HUES48 (cell line): ENCODE measurements at regions not wholly inside any gene's neighbourhood (a gene's known extent, or its start where the extent isn't known, plus 50 kb on each side); places are given as distances from the start of the nearest gene placed in this dataset.

Experiments
- H3K27ac ChIP-seq: one replicate; pipeline ENCODE4 v1.7.0; 2013; ENCODE audit warnings: low read depth, low read length, inconsistent platforms
- H3K27me3 ChIP-seq: 2 replicates; pipeline ENCODE4 v1.6.1; 2013; ENCODE audit warnings: mild to moderate bottlenecking, low read length; ENCODE audit not compliant: control insufficient read depth, insufficient read depth
- H3K36me3 ChIP-seq: 2 replicates; pipeline ENCODE4 v1.6.1; 2013; ENCODE audit warnings: low read length; ENCODE audit not compliant: control insufficient read depth, insufficient read depth
- H3K4me1 ChIP-seq: 2 replicates; pipeline ENCODE4 v1.6.1; 2013; ENCODE audit warnings: mild to moderate bottlenecking, low read length; ENCODE audit not compliant: control insufficient read depth, insufficient read depth
- H3K4me3 ChIP-seq: 2 replicates; pipeline ENCODE4 v1.5.1; 2013; ENCODE audit warnings: mild to moderate bottlenecking, low read depth, low read length
- H3K9ac ChIP-seq: 2 replicates; pipeline ENCODE4 v1.6.1; 2013; ENCODE audit warnings: mild to moderate bottlenecking, low read depth, low read length, moderate library complexity
- H3K9me3 ChIP-seq: 2 replicates; pipeline ENCODE4 v1.6.1; 2013; ENCODE audit warnings: low read length; ENCODE audit not compliant: control insufficient read depth, insufficient read depth

GRCh38 chr15:66649235-66649984, 52.6 kb upstream of the SMAD6 start:
- no peaks in the 10 kb centered on the region for H3K9me3 ChIP-seq
- H3K36me3 ChIP-seq: no peaks in the 10 kb centered on the region
- no peak overlapping the region for H3K9ac ChIP-seq
- peaks cover 2% of the 10 kb centered on the region; the same call in 1 of the 2 replicates for H3K4me1 ChIP-seq
- H3K27me3 ChIP-seq: no peaks in the 10 kb centered on the region
- no peak overlapping the region for H3K4me3 ChIP-seq
- no peak overlapping the region for H3K27ac ChIP-seq

DNA sequence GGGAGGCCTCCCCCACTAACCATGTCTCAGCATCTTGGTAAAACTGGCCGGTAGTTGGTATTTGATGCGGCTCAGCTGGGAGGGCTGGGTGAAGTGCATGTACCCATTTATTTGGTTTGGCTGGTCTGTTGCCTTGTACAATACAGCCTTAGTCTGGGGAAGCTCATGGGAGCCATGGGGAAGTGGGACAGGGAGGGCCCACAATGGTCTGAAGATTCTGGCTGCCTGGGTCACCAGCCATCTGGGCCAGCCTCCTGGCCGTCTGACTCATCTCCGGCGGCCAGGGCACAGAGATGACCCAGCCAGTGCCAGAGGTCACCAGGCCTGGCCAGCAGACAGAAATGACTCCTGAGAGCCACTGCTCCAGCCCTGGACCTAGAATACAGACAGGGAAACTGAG, 51.6 kb upstream of the SMAD6 start:
- Histone ChIP-seq H3K27me3 (no peaks in the 10 kb centered on the region), H3K9me3 (no peaks in the 10 kb centered on the region), H3K9ac (no peak overlapping the region), H3K4me1 (peaks cover 6% of the 10 kb centered on the region), H3K36me3 (no peaks in the 10 kb centered on the region), H3K4me3 (no peak overlapping the region), H3K27ac (no peak overlapping the region)

DNA sequence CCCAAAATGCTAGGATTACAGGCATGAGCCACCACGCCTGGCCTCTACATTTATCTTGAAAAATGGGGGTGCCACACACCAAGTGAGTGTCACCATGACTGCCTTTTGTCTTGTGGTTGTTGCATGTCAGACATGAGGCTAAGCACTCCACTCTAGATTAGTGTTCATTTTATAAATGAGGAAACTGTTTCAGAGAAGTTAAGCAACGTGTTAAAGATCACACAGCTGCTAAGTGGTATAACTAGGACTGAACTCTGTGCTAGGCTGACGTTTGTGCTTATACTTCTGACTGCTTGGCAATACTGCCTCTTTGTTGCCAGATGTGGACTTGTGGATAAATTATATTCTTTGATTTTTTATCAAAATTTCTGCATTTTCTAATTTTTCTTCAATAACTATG, 50.8 kb upstream of the SMAD6 start:
- Histone ChIP-seq H3K9me3 (no peaks in the 10 kb centered on the region), H3K27me3 (no peaks in the 10 kb centered on the region), H3K27ac (no peak overlapping the region), H3K4me3 (no peak overlapping the region), H3K9ac (no peak overlapping the region), H3K4me1 (peaks cover 13% of the 10 kb centered on the region), H3K36me3 (no peaks in the 10 kb centered on the region)

DNA sequence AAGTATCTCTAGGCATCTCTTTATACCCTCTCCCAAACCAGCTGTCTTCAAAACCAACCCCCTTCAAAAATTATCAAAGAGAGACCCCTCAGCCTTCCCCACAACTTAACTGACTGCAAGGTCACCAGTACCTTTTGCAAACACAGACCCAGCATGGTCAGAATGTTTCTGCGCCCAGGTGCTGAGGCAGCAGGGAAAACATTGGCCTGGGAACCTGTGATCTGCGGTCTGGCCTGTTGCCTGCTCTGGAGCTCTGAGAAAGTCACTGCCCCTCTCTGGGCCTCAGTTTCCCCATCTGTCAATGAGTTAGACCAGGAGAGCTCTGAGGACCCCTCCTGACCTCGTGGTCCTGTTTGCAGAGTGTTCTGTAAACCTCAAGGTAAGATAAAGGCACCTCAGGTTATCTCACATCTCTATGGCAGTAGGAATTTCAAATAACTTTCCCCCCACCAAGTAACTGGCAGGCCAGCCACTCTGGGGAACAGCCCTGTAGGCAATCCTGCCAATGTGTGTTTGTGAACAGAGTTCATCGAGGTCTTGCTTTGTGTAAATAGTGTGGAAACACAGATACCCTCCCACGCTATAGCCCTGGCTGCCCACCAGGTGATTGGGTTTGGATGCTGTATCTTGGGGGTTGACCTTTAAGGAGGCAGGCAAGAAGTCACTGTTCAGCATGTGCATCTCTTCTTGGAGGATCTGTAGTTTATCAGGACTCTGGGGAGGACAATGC, 50.0 kb upstream of the SMAD6 start:
- no peaks in the 10 kb centered on the region for H3K27me3 ChIP-seq
- no peak overlapping the region for H3K4me3 ChIP-seq
- H3K4me1 ChIP-seq: peaks cover 15% of the 10 kb centered on the region
- no peak overlapping the region for H3K9ac ChIP-seq
- H3K36me3 ChIP-seq: no peaks in the 10 kb centered on the region
- no peaks in the 10 kb centered on the region for H3K9me3 ChIP-seq
- no peak overlapping the region for H3K27ac ChIP-seq
